Endothelial cell of umbilical vein (primary cell): ENCODE measurements at regions not wholly inside any gene's neighbourhood (a gene's known extent, or its start where the extent isn't known, plus 50 kb on each side); places are given as distances from the start of the nearest gene placed in this dataset.

Source experiments
- CTCF ChIP-seq, 2 donors: IDR thresholded peaks; 1 replicate in 1 of 2; 2 replicates in 1 of 2; pipeline ENCODE4 v1.5.1; 2011; ENCODE audit warnings: low read length in 2 of 2, mild to moderate bottlenecking in 2 of 2, moderate library complexity in 2 of 2, control low read depth in 1 of 2, inconsistent platforms in 1 of 2, low read depth in 1 of 2; ENCODE audit not compliant: insufficient read depth in 1 of 2; ENCODE audit errors: extremely low read depth in 1 of 2
- EZH2 ChIP-seq: IDR thresholded peaks from 2 replicates; pipeline ENCODE4 v1.6.1; 2012; ENCODE audit warnings: borderline replicate concordance, low read depth, mild to moderate bottlenecking, moderate library complexity, low read length, inconsistent platforms; ENCODE audit not compliant: severe bottlenecking
- MAX ChIP-seq: IDR thresholded peaks from 2 replicates; pipeline ENCODE4 v1.6.1; 2011; ENCODE audit not compliant: insufficient read depth, insufficient read length
- POLR2AphosphoS5 ChIP-seq: IDR thresholded peaks from 2 replicates; pipeline ENCODE4 v1.6.1; 2012; ENCODE audit warnings: low read depth, mild to moderate bottlenecking, control low read depth, low read length, moderate library complexity; ENCODE audit not compliant: insufficient read depth

GRCh38 chr10:107520348-107520747 lies 355.8 kb upstream of the SORCS1 start:
- TF ChIP-seq CTCF (IDR thresholded peaks at IDR 0.05; ENCODE audit: extremely low read depth in 1 of 2, insufficient read depth in 1 of 2, low read depth in 1 of 2, low read length in 2 of 2) (no peak), EZH2 (no peak), POLR2AphosphoS5 (no peak), MAX (no peak)
